ENCODE measurements at regions not wholly inside any gene's neighbourhood (a gene's known extent, or its start where the extent isn't known, plus 50 kb on each side); places are given as distances from the start of the nearest gene placed in this dataset.

DNA sequence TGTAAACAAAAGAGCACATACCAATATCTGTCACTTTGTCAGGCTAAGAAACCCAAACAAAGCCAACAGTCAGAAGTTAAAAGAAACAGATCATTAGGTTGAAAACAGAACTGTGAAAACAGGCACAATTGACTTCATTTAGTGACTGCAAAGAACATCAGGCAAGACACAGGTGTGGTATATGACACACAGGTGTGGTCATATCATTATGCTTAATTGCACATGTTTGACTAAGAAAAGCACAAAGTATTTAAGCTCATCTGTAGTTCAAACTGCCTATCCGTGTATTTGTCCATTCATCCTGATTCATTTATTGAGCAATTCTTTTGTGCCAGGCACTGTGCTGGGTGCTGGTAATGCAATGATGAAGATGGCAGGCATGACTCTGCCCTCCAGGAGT, 150.7 kb downstream of the DEFB131A start:
- TF ChIP-seq EZH2 (IDR thresholded peaks at IDR 0.05; ENCODE audit: borderline replicate concordance, insufficient read depth, low read depth, low read length, poor library complexity, severe bottlenecking): no peak
- TF ChIP-seq, protein P1, sequence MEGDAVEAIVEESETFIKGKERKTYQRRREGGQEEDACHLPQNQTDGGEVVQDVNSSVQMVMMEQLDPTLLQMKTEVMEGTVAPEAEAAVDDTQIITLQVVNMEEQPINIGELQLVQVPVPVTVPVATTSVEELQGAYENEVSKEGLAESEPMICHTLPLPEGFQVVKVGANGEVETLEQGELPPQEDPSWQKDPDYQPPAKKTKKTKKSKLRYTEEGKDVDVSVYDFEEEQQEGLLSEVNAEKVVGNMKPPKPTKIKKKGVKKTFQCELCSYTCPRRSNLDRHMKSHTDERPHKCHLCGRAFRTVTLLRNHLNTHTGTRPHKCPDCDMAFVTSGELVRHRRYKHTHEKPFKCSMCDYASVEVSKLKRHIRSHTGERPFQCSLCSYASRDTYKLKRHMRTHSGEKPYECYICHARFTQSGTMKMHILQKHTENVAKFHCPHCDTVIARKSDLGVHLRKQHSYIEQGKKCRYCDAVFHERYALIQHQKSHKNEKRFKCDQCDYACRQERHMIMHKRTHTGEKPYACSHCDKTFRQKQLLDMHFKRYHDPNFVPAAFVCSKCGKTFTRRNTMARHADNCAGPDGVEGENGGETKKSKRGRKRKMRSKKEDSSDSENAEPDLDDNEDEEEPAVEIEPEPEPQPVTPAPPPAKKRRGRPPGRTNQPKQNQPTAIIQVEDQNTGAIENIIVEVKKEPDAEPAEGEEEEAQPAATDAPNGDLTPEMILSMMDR (IDR thresholded peaks at IDR 0.05): no peak
